Mesenchymal stem cell (in vitro differentiated cells and primary cell): ENCODE measurements at regions not wholly inside any gene's neighbourhood (a gene's known extent, or its start where the extent isn't known, plus 50 kb on each side); places are given as distances from the start of the nearest gene placed in this dataset.
"Not testable (repeated sequence)": the region's sequence is repeated elsewhere in the genome, so short reads cannot be mapped to it uniquely, and the experiment has no call there.

Experiments
- DNase-seq: peaks from one replicate; pipeline ENCODE4 v3.0.0-alpha.2; 2013
- H2AFZ ChIP-seq: one replicate; pipeline ENCODE4 v1.6.1; 2013; ENCODE audit warnings: low read depth, mild to moderate bottlenecking, control low read depth, inconsistent platforms, low read length, moderate library complexity
- H2AK5ac ChIP-seq: 2 replicates; pipeline ENCODE4 v1.6.1; 2013; ENCODE audit warnings: low read length, moderate library complexity, mild to moderate bottlenecking, inconsistent platforms; ENCODE audit not compliant: severe bottlenecking
- H2BK120ac ChIP-seq: one replicate; pipeline ENCODE4 v1.6.1; 2013; ENCODE audit warnings: low read depth, mild to moderate bottlenecking, inconsistent platforms, low read length, moderate library complexity
- H2BK12ac ChIP-seq, 2 experiments: one replicate each; pipeline ENCODE4 v1.6.1; 2013; ENCODE audit warnings: inconsistent platforms in 2 of 2, low read length in 2 of 2, mild to moderate bottlenecking in 2 of 2, moderate library complexity in 2 of 2, control low read depth in 1 of 2
- H2BK15ac ChIP-seq: one replicate; pipeline ENCODE4 v1.6.1; 2013; ENCODE audit warnings: mild to moderate bottlenecking, low read depth, inconsistent platforms; ENCODE audit not compliant: poor library complexity, severe bottlenecking
- H2BK5ac ChIP-seq: 2 replicates; pipeline ENCODE4 v1.6.1; 2013; ENCODE audit warnings: low read depth, mild to moderate bottlenecking, low read length, control low read depth, inconsistent platforms; ENCODE audit not compliant: poor library complexity, severe bottlenecking
- H3K14ac ChIP-seq, 2 experiments: one replicate each; pipeline ENCODE4 v1.6.1; 2013; ENCODE audit warnings: inconsistent platforms in 2 of 2, low read length in 2 of 2, control low read depth in 1 of 2, mild to moderate bottlenecking in 1 of 2, moderate library complexity in 1 of 2
- H3K18ac ChIP-seq, 2 experiments: one replicate each; pipeline ENCODE4 v1.6.1; 2013; ENCODE audit warnings: inconsistent platforms in 2 of 2, low read length in 2 of 2, control low read depth in 1 of 2, low read depth in 1 of 2, mild to moderate bottlenecking in 1 of 2
- H3K23ac ChIP-seq, 2 experiments: one replicate each; pipeline ENCODE4 v1.6.1; 2013; ENCODE audit warnings: inconsistent platforms in 2 of 2, low read length in 2 of 2, mild to moderate bottlenecking in 2 of 2, moderate library complexity in 2 of 2, control low read depth in 1 of 2
- H3K27ac ChIP-seq: 2 replicates; pipeline ENCODE4 v1.5.1; 2013; ENCODE audit warnings: mild to moderate bottlenecking, moderate library complexity, low read length, control low read depth, inconsistent platforms; ENCODE audit not compliant: poor library complexity, severe bottlenecking
- H3K27me3 ChIP-seq, 2 experiments: 2 replicates each; pipeline versions ENCODE4 v1.6.1 to v1.7.0; 2013; ENCODE audit warnings: low read length in 2 of 2, mild to moderate bottlenecking in 2 of 2, moderate library complexity in 2 of 2, control low read depth in 1 of 2, inconsistent platforms in 1 of 2; ENCODE audit not compliant: control insufficient read depth in 1 of 2, insufficient read depth in 1 of 2
- H3K36me3 ChIP-seq, 2 experiments: 2 replicates each; pipeline versions ENCODE4 v1.6.1 to v1.7.0; 2013; ENCODE audit warnings: low read length in 2 of 2, control low read depth in 1 of 2, inconsistent platforms in 1 of 2, low read depth in 1 of 2, mild to moderate bottlenecking in 1 of 2; ENCODE audit not compliant: insufficient read depth in 2 of 2, control insufficient read depth in 1 of 2
- H3K4ac ChIP-seq, 2 experiments: one replicate each; pipeline ENCODE4 v1.6.1; 2013; ENCODE audit warnings: inconsistent platforms in 2 of 2, low read length in 2 of 2, mild to moderate bottlenecking in 2 of 2, moderate library complexity in 2 of 2, control low read depth in 1 of 2, low read depth in 1 of 2
- H3K4me1 ChIP-seq: 2 replicates; pipeline ENCODE4 v1.6.1; 2013; ENCODE audit warnings: low read depth, low read length, control low read depth; ENCODE audit not compliant: control insufficient read depth, insufficient read depth
- H3K4me2 ChIP-seq: 2 replicates; pipeline ENCODE4 v1.6.1; 2013; ENCODE audit warnings: low read length, mild to moderate bottlenecking, inconsistent platforms; ENCODE audit not compliant: poor library complexity, severe bottlenecking
- H3K4me3 ChIP-seq, 2 experiments: 2 replicates each; pipeline versions ENCODE4 v1.5.1 to v1.7.0; 2013; ENCODE audit warnings: low read length in 2 of 2, mild to moderate bottlenecking in 2 of 2, control low read depth in 1 of 2, low read depth in 1 of 2; ENCODE audit not compliant: insufficient read depth in 1 of 2
- H3K79me1 ChIP-seq: replicated peaks from 2 replicates; pipeline ENCODE4 v1.6.1; 2013; ENCODE audit warnings: mild to moderate bottlenecking, control low read depth, low read length, inconsistent platforms; ENCODE audit not compliant: poor library complexity, severe bottlenecking
- H3K9ac ChIP-seq: 2 replicates; pipeline ENCODE4 v1.7.0; 2013; ENCODE audit warnings: mild to moderate bottlenecking, low read length, moderate library complexity
- H3K9me3 ChIP-seq: 2 replicates; pipeline ENCODE4 v1.7.0; 2013; ENCODE audit warnings: mild to moderate bottlenecking, low read length; ENCODE audit not compliant: control insufficient read depth
- H4K8ac ChIP-seq: one replicate; pipeline ENCODE4 v1.6.1; 2013; ENCODE audit warnings: inconsistent platforms, mild to moderate bottlenecking, low read length, moderate library complexity
- H4K91ac ChIP-seq: one replicate; pipeline ENCODE4 v1.6.1; 2013; ENCODE audit warnings: mild to moderate bottlenecking, low read length, inconsistent platforms
- WGBS: methylation state at CpG from one replicate; pipeline ENCODE4 v1.1.7; 2013; ENCODE audit warnings: mixed read lengths; 5-methylcytosine and 5-hydroxymethylcytosine counted together

GRCh38 chr3:87101861-87102625 lies 111.1 kb upstream of the VGLL3 start:
- WGBS, result 87% methylated on average over 2 of the region's 6 CpGs
- H3K14ac ChIP-seq, result no peak overlapping the region
- H3K9ac ChIP-seq, result no peak overlapping the region
- H3K4me1 ChIP-seq, result no peaks in the 10 kb centered on the region
- no peak overlapping the region for H2BK120ac ChIP-seq
- H3K4me3 ChIP-seq, result no peak overlapping the region
- H2BK12ac ChIP-seq, result no peak overlapping the region
- no peaks in the 10 kb centered on the region for H3K36me3 ChIP-seq
- H2BK15ac ChIP-seq, result no peak overlapping the region
- no peak overlapping the region for H3K23ac ChIP-seq
- no peaks in the 10 kb centered on the region for H3K79me1 ChIP-seq
- H3K4me2 ChIP-seq, result no peak overlapping the region
- no peak overlapping the region for H3K18ac ChIP-seq
- H4K8ac ChIP-seq, result no peak overlapping the region
- no peak overlapping the region for H3K4ac ChIP-seq
- H2AFZ ChIP-seq, result no peak overlapping the region
- H3K9me3 ChIP-seq, result no peaks in the 10 kb centered on the region
- DNase-seq, result no peak
- no peaks in the 10 kb centered on the region for H3K27me3 ChIP-seq
- no peak overlapping the region for H4K91ac ChIP-seq
- H3K27ac ChIP-seq, result no peak overlapping the region
- no peak overlapping the region for H2AK5ac ChIP-seq
- H2BK5ac ChIP-seq, result no peak overlapping the region

- not testable (repeated sequence) for H3K4me2 ChIP-seq, H2AFZ ChIP-seq, H3K18ac ChIP-seq, DNase-seq, H3K9me3 ChIP-seq, H2BK12ac ChIP-seq, H2BK120ac ChIP-seq, H3K4ac ChIP-seq, H3K23ac ChIP-seq, H3K14ac ChIP-seq, H3K4me1 ChIP-seq, H3K36me3 ChIP-seq, H3K9ac ChIP-seq, H2BK15ac ChIP-seq, H2BK5ac ChIP-seq, H2AK5ac ChIP-seq, H3K4me3 ChIP-seq, H3K27me3 ChIP-seq, H3K27ac ChIP-seq, H4K8ac ChIP-seq, H3K79me1 ChIP-seq, H4K91ac ChIP-seq
- WGBS, result 93% methylated on average over 9 of the region's 9 CpGs
Observed at GRCh38 chr3:87097733-87098132, 106.8 kb upstream of the VGLL3 start.

- no peak overlapping the region for H2BK5ac ChIP-seq
- no peaks in the 10 kb centered on the region for H3K79me1 ChIP-seq
- no peaks in the 10 kb centered on the region for H3K36me3 ChIP-seq
- H3K4me3 ChIP-seq, result peak overlapping the region in 1 of 2 experiments; percentile 54
- no peak overlapping the region for H4K91ac ChIP-seq
- H3K14ac ChIP-seq, result no peak overlapping the region
- no peak overlapping the region for H2BK12ac ChIP-seq
- H3K23ac ChIP-seq, result no peak overlapping the region
- no peak overlapping the region for H2BK15ac ChIP-seq
- no peak overlapping the region for H2AFZ ChIP-seq
- no peak overlapping the region for H2BK120ac ChIP-seq
- H3K27ac ChIP-seq, result no peak overlapping the region
- DNase-seq, result no peak
- H2AK5ac ChIP-seq, result no peak overlapping the region
- H3K9ac ChIP-seq, result peak overlapping the region; percentile 13
- H3K27me3 ChIP-seq, result no peaks in the 10 kb centered on the region
- H3K18ac ChIP-seq, result no peak overlapping the region
- no peaks in the 10 kb centered on the region for H3K4me1 ChIP-seq
- H3K4ac ChIP-seq, result no peak overlapping the region
- H3K9me3 ChIP-seq, result no peaks in the 10 kb centered on the region
- no peak overlapping the region for H4K8ac ChIP-seq
- no peak overlapping the region for H3K4me2 ChIP-seq
Observed at GRCh38 chr3:87090631-87091030, 99.7 kb upstream of the VGLL3 start.

- Histone ChIP-seq H3K79me1 (no peaks in the 10 kb centered on the region), H2AK5ac (no peak overlapping the region), H3K14ac (peak overlapping the region in 1 of 2 experiments; percentile 48), H4K8ac (no peak overlapping the region), H2BK5ac (no peak overlapping the region), H3K18ac (no peak overlapping the region), H3K4me2 (no peak overlapping the region), H2BK120ac (no peak overlapping the region), H2BK12ac (no peak overlapping the region), H3K4me1 (no peaks in the 10 kb centered on the region), H3K9me3 (no peaks in the 10 kb centered on the region), H3K27ac (no peak overlapping the region), H3K9ac (peak overlapping the region; percentile 96), H3K4ac (no peak overlapping the region), H2AFZ (no peak overlapping the region), H2BK15ac (no peak overlapping the region), H3K23ac (no peak overlapping the region), H4K91ac (peak overlapping the region; percentile 31), H3K4me3 (peak overlapping the region in 1 of 2 experiments; percentile 82), H3K27me3 (no peaks in the 10 kb centered on the region), H3K36me3 (no peaks in the 10 kb centered on the region)
- no peak for DNase-seq
- 95% methylated on average over 41 of the region's 41 CpGs for WGBS
Observed at GRCh38 chr3:87088993-87089841, 98.3 kb upstream of the VGLL3 start.
